PC-9 (cell line): ENCODE measurements at regions not wholly inside any gene's neighbourhood (a gene's known extent, or its start where the extent isn't known, plus 50 kb on each side); places are given as distances from the start of the nearest gene placed in this dataset.

Experiments
- CTCF ChIP-seq: fragments of 200-600 bp; sonication (generic); conservative IDR thresholded peaks from 2 replicates; pipeline ENCODE4 v1.6.1; 2017; ENCODE audit warnings: mixed run types, antibody characterized with exemption, mild to moderate bottlenecking, moderate library complexity
- EZH2 ChIP-seq: fragments of 200-600 bp; sonication (generic); IDR thresholded peaks from 2 replicates; pipeline ENCODE4 v1.8.0; 2017; ENCODE audit warnings: antibody characterized with exemption, low read depth

DNA sequence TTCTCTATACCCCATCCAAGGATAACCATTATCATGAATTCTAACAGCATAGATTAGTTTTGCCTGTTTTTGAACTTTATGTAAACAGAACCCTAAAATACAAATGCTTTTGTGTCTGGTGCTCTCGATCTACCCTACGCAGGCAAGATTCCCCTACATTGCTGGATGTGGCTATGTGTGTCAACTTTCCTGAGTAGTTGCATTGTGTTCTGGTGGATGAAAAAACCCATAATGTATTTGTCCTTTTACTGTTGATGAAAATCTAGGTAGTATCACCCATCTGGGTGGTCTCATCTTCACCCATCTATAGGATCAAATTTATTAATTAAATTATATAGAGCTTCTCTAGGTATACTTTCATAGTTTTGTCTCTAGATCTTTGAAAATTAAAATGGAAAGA is 211.7 kb downstream of the ANKRD60 start:
- TF ChIP-seq CTCF (no peak), EZH2 (no peak)
